ENCODE measurements at regions not wholly inside any gene's neighbourhood (a gene's known extent, or its start where the extent isn't known, plus 50 kb on each side); places are given as distances from the start of the nearest gene placed in this dataset.

- Histone ChIP-seq H3K27me3 (no peaks in the 10 kb centered on the region), H3K36me3 (no peaks in the 10 kb centered on the region), H3K4me3 (no peak overlapping the region), H3K4me2 (no peak overlapping the region), H2AFZ (replicated peaks) (no peak overlapping the region), H3K9ac (no peak overlapping the region), H3K4me1 (no peaks in the 10 kb centered on the region), H3F3A (ENCODE audit: low read depth) (no peaks in the 10 kb centered on the region), H4K20me1 (ENCODE audit: low read depth) (no peaks in the 10 kb centered on the region), H3K79me2 (ENCODE audit: low read depth) (no peaks in the 10 kb centered on the region), H3K27ac (no peak overlapping the region), H3K9me3 (ENCODE audit: low read depth) (no peaks in the 10 kb centered on the region)
- Mint-ChIP-seq H3K4me1 (no peaks in the 10 kb centered on the region), H3K27ac (no peak overlapping the region), H3K4me3 (no peak overlapping the region), H3K27me3 (ENCODE audit: insufficient read depth, low read depth) (no peaks in the 10 kb centered on the region), H3K36me3 (no peaks in the 10 kb centered on the region), H3K9me3 (no peaks in the 10 kb centered on the region)
- DNase-seq (ENCODE audit: low spot score), result no peak
- TF ChIP-seq CTCF (IDR thresholded peaks at IDR 0.05), result no peak
- no peak for TF ChIP-seq EZH2 (IDR thresholded peaks at IDR 0.05)
- TF ChIP-seq EZH2phosphoT487 (IDR thresholded peaks at IDR 0.05), result no peak
Observed at GRCh38 chr12:84376320-84376719, 536.3 kb downstream of the SLC6A15 start.

GRCh38 chr12:84375449-84376170, 537.0 kb downstream of the SLC6A15 start:
- Histone ChIP-seq H3K9me3 (ENCODE audit: low read depth) (no peaks in the 10 kb centered on the region), H3K27me3 (no peaks in the 10 kb centered on the region), H2AFZ (replicated peaks) (no peak overlapping the region), H3K36me3 (no peaks in the 10 kb centered on the region), H4K20me1 (ENCODE audit: low read depth) (no peaks in the 10 kb centered on the region), H3K4me3 (no peak overlapping the region), H3F3A (ENCODE audit: low read depth) (no peaks in the 10 kb centered on the region), H3K79me2 (ENCODE audit: low read depth) (no peaks in the 10 kb centered on the region), H3K27ac (no peak overlapping the region), H3K4me2 (no peak overlapping the region), H3K9ac (no peak overlapping the region), H3K4me1 (no peaks in the 10 kb centered on the region)
- no peaks in the 10 kb centered on the region for H3K36me3 Mint-ChIP-seq
- DNase-seq (ENCODE audit: low spot score), result no peak
- H3K9me3 Mint-ChIP-seq, result no peaks in the 10 kb centered on the region
- no peak for TF ChIP-seq EZH2phosphoT487 (IDR thresholded peaks at IDR 0.05)
- no peak for TF ChIP-seq EZH2 (IDR thresholded peaks at IDR 0.05)
- TF ChIP-seq CTCF (IDR thresholded peaks at IDR 0.05), result no peak
- no peaks in the 10 kb centered on the region for H3K27me3 Mint-ChIP-seq (ENCODE audit: insufficient read depth, low read depth)
- H3K4me3 Mint-ChIP-seq, result no peak overlapping the region
- no peaks in the 10 kb centered on the region for H3K4me1 Mint-ChIP-seq
- no peak overlapping the region for H3K27ac Mint-ChIP-seq

- Histone ChIP-seq H3K79me2 (ENCODE audit: low read depth) (no peaks in the 10 kb centered on the region), H3K9me3 (ENCODE audit: low read depth) (no peaks in the 10 kb centered on the region), H3K36me3 (no peaks in the 10 kb centered on the region), H3K4me2 (no peak overlapping the region), H3K27me3 (no peaks in the 10 kb centered on the region), H4K20me1 (ENCODE audit: low read depth) (no peaks in the 10 kb centered on the region), H2AFZ (replicated peaks) (no peak overlapping the region), H3K9ac (no peak overlapping the region), H3F3A (ENCODE audit: low read depth) (no peaks in the 10 kb centered on the region), H3K4me1 (no peaks in the 10 kb centered on the region), H3K4me3 (no peak overlapping the region), H3K27ac (no peak overlapping the region)
- no peak for DNase-seq (ENCODE audit: low spot score)
- Mint-ChIP-seq H3K27ac (no peak overlapping the region), H3K4me1 (no peaks in the 10 kb centered on the region), H3K27me3 (ENCODE audit: insufficient read depth, low read depth) (peaks cover 2% of the 10 kb centered on the region), H3K9me3 (peaks cover 2% of the 10 kb centered on the region), H3K36me3 (no peaks in the 10 kb centered on the region), H3K4me3 (no peak overlapping the region)
- no peak for TF ChIP-seq EZH2phosphoT487 (IDR thresholded peaks at IDR 0.05)
- TF ChIP-seq EZH2 (IDR thresholded peaks at IDR 0.05), result no peak
Observed at GRCh38 chr12:84362552-84362897, 550.1 kb downstream of the SLC6A15 start.

All from neural progenitor cell (in vitro differentiated cells).